ENCODE measurements at regions not wholly inside any gene's neighbourhood (a gene's known extent, or its start where the extent isn't known, plus 50 kb on each side); places are given as distances from the start of the nearest gene placed in this dataset.

DNA sequence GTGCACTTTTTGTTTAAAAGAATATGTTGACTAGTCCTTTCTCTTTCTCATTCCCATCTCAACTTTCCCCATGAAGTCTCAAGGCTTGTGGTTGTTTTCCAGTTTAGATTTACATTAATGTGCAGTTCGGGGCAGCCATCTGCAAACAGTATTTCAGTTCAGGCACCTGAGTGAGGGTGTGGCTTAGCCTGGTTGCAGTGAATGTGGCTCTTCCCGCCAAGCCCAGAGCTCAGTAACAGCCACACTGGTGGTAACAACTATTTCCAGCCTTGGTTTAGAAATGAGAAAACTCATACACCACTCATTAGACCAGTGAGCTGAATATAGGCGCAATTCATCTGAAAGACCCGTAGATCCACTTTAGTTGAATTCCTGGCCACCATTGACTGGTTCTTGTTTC, 394.3 kb downstream of the CMPK2 start:
- Histone ChIP-seq H3K36me3 (ENCODE audit: low read depth) (no peaks in the 10 kb centered on the region), H3K27ac (ENCODE audit: poor library complexity, severe bottlenecking) (no peak overlapping the region), H3K4me1 (ENCODE audit: insufficient read depth, poor library complexity, severe bottlenecking) (no peaks in the 10 kb centered on the region), H3K27me3 (ENCODE audit: insufficient read depth, poor library complexity, severe bottlenecking) (no peaks in the 10 kb centered on the region), H3K4me3 (ENCODE audit: severe bottlenecking) (no peak overlapping the region), H3K9me3 (ENCODE audit: severe bottlenecking) (no peaks in the 10 kb centered on the region)
- TF ChIP-seq, protein P1, sequence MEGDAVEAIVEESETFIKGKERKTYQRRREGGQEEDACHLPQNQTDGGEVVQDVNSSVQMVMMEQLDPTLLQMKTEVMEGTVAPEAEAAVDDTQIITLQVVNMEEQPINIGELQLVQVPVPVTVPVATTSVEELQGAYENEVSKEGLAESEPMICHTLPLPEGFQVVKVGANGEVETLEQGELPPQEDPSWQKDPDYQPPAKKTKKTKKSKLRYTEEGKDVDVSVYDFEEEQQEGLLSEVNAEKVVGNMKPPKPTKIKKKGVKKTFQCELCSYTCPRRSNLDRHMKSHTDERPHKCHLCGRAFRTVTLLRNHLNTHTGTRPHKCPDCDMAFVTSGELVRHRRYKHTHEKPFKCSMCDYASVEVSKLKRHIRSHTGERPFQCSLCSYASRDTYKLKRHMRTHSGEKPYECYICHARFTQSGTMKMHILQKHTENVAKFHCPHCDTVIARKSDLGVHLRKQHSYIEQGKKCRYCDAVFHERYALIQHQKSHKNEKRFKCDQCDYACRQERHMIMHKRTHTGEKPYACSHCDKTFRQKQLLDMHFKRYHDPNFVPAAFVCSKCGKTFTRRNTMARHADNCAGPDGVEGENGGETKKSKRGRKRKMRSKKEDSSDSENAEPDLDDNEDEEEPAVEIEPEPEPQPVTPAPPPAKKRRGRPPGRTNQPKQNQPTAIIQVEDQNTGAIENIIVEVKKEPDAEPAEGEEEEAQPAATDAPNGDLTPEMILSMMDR (IDR thresholded peaks at IDR 0.05; ENCODE audit: poor library complexity, severe bottlenecking): no peak
- DNase-seq (ENCODE audit: low spot score) (no peak), ATAC-seq (ENCODE audit: low read depth) (no peak)

DNA sequence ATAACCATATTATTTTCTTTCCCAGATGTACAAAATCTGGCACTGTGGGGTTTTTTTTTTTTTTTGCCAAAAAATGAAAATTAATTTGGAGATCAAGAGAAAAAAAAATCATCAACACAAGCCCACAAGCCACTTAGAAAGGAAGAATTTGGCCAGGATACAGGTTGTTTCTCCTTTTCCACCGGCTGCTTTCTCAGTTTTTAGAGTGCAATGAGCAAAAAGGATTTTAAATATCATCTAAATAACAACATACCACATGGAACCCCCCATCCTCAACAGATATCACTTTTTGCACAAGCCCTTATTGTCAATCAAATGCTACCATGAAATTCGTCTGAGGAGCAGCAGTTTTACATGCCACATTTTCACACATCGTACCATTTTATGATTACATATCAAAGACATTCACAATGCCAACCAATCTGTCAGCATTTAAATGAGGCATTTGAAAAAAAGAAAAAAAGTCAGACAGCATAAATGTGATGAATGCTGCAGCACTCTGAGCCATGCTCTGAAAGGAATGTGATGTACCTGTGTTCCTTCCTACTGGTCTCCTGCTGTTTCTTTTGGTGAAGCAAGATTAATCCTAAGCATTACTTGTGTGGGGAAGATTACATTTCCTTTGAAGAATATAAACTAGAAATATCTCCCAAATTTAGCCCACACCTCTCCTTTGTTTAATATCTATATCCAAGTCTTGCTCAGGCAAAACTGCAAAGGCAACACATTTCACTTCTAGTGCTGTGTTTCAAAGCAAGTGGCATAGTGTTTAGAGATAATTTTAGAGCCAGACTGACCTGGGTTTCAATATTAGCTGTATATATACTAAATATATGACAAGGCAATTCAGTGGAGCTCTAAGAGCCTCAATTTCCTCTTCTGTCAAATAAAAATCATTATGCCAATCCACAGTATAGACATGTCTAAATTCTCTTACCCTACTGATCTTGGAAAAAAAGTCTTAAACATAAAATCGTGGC, 391.3 kb downstream of the CMPK2 start:
- DNase-seq (ENCODE audit: low spot score): no peak
- no peaks in the 10 kb centered on the region for H3K4me1 ChIP-seq (ENCODE audit: insufficient read depth, poor library complexity, severe bottlenecking)
- no peaks in the 10 kb centered on the region for H3K27me3 ChIP-seq (ENCODE audit: insufficient read depth, poor library complexity, severe bottlenecking)
- no peaks in the 10 kb centered on the region for H3K9me3 ChIP-seq (ENCODE audit: severe bottlenecking)
- no peak for ATAC-seq (ENCODE audit: low read depth)
- H3K4me3 ChIP-seq (ENCODE audit: severe bottlenecking): no peak overlapping the region
- H3K36me3 ChIP-seq (ENCODE audit: low read depth): no peaks in the 10 kb centered on the region
- TF ChIP-seq, protein P1 (IDR thresholded peaks at IDR 0.05; ENCODE audit: poor library complexity, severe bottlenecking): no peak
- H3K27ac ChIP-seq (ENCODE audit: poor library complexity, severe bottlenecking): no peak overlapping the region

DNA sequence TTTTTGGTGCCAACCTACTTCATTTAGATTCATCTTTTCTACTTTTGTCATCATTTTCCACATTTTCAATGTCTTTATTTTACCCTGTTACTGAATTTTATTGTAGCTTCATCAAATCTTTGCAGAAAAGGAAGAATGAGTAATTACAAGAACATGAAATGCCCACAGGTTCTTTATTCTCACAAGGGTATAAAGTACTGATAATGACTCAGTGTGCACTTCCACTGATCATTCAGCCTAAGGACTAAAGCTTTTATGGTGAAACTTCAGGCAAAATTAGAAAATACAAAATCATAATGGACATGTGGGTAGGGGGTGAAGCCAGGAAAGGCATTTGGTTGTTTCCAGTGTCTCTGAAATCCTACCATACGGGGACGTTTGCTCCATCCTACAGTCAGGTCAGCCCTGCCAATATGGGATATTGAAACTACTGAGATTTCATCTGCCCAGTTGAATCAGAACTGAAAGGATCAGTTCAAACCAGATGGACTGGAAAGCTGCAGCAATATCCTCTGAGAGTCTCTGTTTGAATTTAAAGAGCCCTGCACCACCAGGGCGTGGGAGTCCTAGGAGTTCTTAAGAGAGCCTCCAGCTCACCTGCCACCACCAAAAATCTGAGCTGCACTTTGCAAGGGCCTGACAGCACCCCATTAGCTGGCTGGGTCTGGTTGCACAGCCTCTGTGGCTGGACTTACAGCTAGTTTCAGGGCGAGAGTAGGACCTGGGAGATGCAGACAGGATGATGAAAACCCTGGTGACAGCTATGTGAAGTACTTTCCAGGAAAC, 390.4 kb downstream of the CMPK2 start:
- H3K36me3 ChIP-seq (ENCODE audit: low read depth): no peaks in the 10 kb centered on the region
- H3K27ac ChIP-seq (ENCODE audit: poor library complexity, severe bottlenecking): no peak overlapping the region
- ATAC-seq (ENCODE audit: low read depth) (no peak), DNase-seq (ENCODE audit: low spot score) (no peak)
- TF ChIP-seq, protein P1 (IDR thresholded peaks at IDR 0.05; ENCODE audit: poor library complexity, severe bottlenecking): no peak
- H3K27me3 ChIP-seq (ENCODE audit: insufficient read depth, poor library complexity, severe bottlenecking): no peaks in the 10 kb centered on the region
- no peak overlapping the region for H3K4me3 ChIP-seq (ENCODE audit: severe bottlenecking)
- H3K9me3 ChIP-seq (ENCODE audit: severe bottlenecking): no peaks in the 10 kb centered on the region
- H3K4me1 ChIP-seq (ENCODE audit: insufficient read depth, poor library complexity, severe bottlenecking): no peaks in the 10 kb centered on the region

DNA sequence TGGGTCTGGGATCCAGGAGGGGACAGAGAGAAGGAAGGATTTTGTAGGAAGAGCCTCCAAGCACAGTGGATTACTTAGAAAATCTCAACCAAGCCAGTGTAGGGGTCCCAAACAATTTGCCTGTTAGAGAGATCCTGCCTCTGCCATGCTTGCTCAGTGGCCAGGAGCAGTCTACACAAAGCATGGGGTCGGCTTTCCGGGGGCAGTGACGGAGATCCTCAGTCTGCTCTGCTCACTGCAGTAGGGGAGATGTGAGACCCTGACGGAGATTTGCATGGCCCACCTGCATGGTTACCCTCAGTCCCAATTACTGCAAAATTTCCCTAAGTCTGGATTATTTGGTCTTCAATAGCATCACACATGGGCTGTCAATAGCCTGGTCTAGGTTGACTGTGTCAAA, 385.2 kb downstream of the CMPK2 start:
- TF ChIP-seq, protein P1 (IDR thresholded peaks at IDR 0.05; ENCODE audit: poor library complexity, severe bottlenecking): no peak
- no peaks in the 10 kb centered on the region for H3K36me3 ChIP-seq (ENCODE audit: low read depth)
- no peak for DNase-seq (ENCODE audit: low spot score)

More for the DNA sequence above, 385.2 kb downstream of the CMPK2 start:
- Histone ChIP-seq H3K4me3 (ENCODE audit: severe bottlenecking) (no peak overlapping the region), H3K27me3 (ENCODE audit: insufficient read depth, poor library complexity, severe bottlenecking) (no peaks in the 10 kb centered on the region), H3K9me3 (ENCODE audit: severe bottlenecking) (no peaks in the 10 kb centered on the region), H3K27ac (ENCODE audit: poor library complexity, severe bottlenecking) (no peak overlapping the region), H3K4me1 (ENCODE audit: insufficient read depth, poor library complexity, severe bottlenecking) (no peaks in the 10 kb centered on the region)
- ATAC-seq (ENCODE audit: low read depth): no peak

Data from RWPE2 (cell line).